ENCODE measurements at regions not wholly inside any gene's neighbourhood (a gene's known extent, or its start where the extent isn't known, plus 50 kb on each side); places are given as distances from the start of the nearest gene placed in this dataset.
A peak's percentile ranks its signal among the peaks of the same experiment; 100 is the strongest.

- Histone ChIP-seq H3K27me3 (replicated peaks) (no peaks in the 10 kb centered on the region), H3K36me3 (replicated peaks) (no peaks in the 10 kb centered on the region), H3K27ac (no peak overlapping the region), H3K4me3 (ENCODE audit: low read depth, low read length) (no peak overlapping the region)
- DNase-seq = no peak
- no peak for TF ChIP-seq CTCF (IDR thresholded peaks at IDR 0.05; ENCODE audit: low read depth, low read length, missing control alignments)
- in situ Hi-C loops (cut with HindIII; ENCODE audit: low pct_ligation_motif_present, low sequenced_read_pairs) = no loop called here
These were observed 159.8 kb downstream of the FSCB start for GRCh38 chr14:44347316-44347715.

GRCh38 chr14:44341116-44341515 lies 166.0 kb downstream of the FSCB start:
- in situ Hi-C loops (cut with HindIII; ENCODE audit: low pct_ligation_motif_present, low sequenced_read_pairs) = no loop called here
- Histone ChIP-seq H3K4me3 (ENCODE audit: low read depth, low read length) (no peak overlapping the region), H3K27ac (no peak overlapping the region), H3K36me3 (replicated peaks) (no peaks in the 10 kb centered on the region), H3K27me3 (replicated peaks) (no peaks in the 10 kb centered on the region)
- no peak for TF ChIP-seq CTCF (IDR thresholded peaks at IDR 0.05; ENCODE audit: low read depth, low read length, missing control alignments)
- no peak for DNase-seq

- DNase-seq = no peak
- no peak for TF ChIP-seq CTCF (IDR thresholded peaks at IDR 0.05; ENCODE audit: low read depth, low read length, missing control alignments)
- Histone ChIP-seq H3K27ac (no peak overlapping the region), H3K36me3 (replicated peaks) (no peaks in the 10 kb centered on the region), H3K4me3 (ENCODE audit: low read depth, low read length) (no peak overlapping the region), H3K27me3 (replicated peaks) (no peaks in the 10 kb centered on the region)
- in situ Hi-C loops (cut with HindIII; ENCODE audit: low pct_ligation_motif_present, low sequenced_read_pairs) = no loop called here
These were observed 167.2 kb downstream of the FSCB start for GRCh38 chr14:44339862-44340261.

- no peak for TF ChIP-seq CTCF (IDR thresholded peaks at IDR 0.05; ENCODE audit: low read depth, low read length, missing control alignments)
- in situ Hi-C loops (cut with HindIII; ENCODE audit: low pct_ligation_motif_present, low sequenced_read_pairs) = no loop called here
- Histone ChIP-seq H3K27me3 (replicated peaks) (no peaks in the 10 kb centered on the region), H3K36me3 (replicated peaks) (no peaks in the 10 kb centered on the region), H3K4me3 (ENCODE audit: low read depth, low read length) (no peak overlapping the region), H3K27ac (no peak overlapping the region)
- DNase-seq = no peak
These were observed 167.9 kb downstream of the FSCB start for GRCh38 chr14:44339231-44339630.

GRCh38 chr14:44317441-44317746 lies 189.7 kb downstream of the FSCB start:
- TF ChIP-seq CTCF (IDR thresholded peaks at IDR 0.05; ENCODE audit: low read depth, low read length, missing control alignments) = no peak
- Histone ChIP-seq H3K4me3 (ENCODE audit: low read depth, low read length) (no peak overlapping the region), H3K27me3 (replicated peaks) (no peaks in the 10 kb centered on the region), H3K36me3 (replicated peaks) (no peaks in the 10 kb centered on the region), H3K27ac (no peak overlapping the region)
- DNase-seq = no peak
- in situ Hi-C loops (cut with HindIII; ENCODE audit: low pct_ligation_motif_present, low sequenced_read_pairs) = no loop called here

- no peaks in the 10 kb centered on the region for H3K36me3 ChIP-seq (replicated peaks)
- in situ Hi-C loops (cut with HindIII; ENCODE audit: low pct_ligation_motif_present, low sequenced_read_pairs) = no loop called here
- peak overlapping the region; percentile 24 for H3K27ac ChIP-seq
- DNase-seq = peak; percentile 95
- no peaks in the 10 kb centered on the region for H3K27me3 ChIP-seq (replicated peaks)
- H3K4me3 ChIP-seq (ENCODE audit: low read depth, low read length) = no peak overlapping the region
- no peak for TF ChIP-seq CTCF (IDR thresholded peaks at IDR 0.05; ENCODE audit: low read depth, low read length, missing control alignments)
These were observed 190.2 kb downstream of the FSCB start for GRCh38 chr14:44316647-44317440.
